ENCODE measurements at regions not wholly inside any gene's neighbourhood (a gene's known extent, or its start where the extent isn't known, plus 50 kb on each side); places are given as distances from the start of the nearest gene placed in this dataset.

- TF ChIP-seq GATA2 (IDR thresholded peaks at IDR 0.05; ENCODE audit: low read depth, low read length), result no peak
- no peak for TF ChIP-seq GATA3 (IDR thresholded peaks at IDR 0.05; ENCODE audit: low read depth, low read length)
Observed at GRCh38 chr12:88764781-88765480, 184.7 kb upstream of the KITLG start.
